HL-60 (cell line): ENCODE measurements at regions not wholly inside any gene's neighbourhood (a gene's known extent, or its start where the extent isn't known, plus 50 kb on each side); places are given as distances from the start of the nearest gene placed in this dataset.

Experiments used
- DNase-seq, 2 experiments: peaks; one replicate each; pipeline ENCODE4 v3.0.0-alpha.2; 2010 to 2020; ENCODE audit warnings: low read depth in 1 of 2, low spot score in 1 of 2
- H3K27ac ChIP-seq: fragments of 250-450 bp; sonication (Bioruptor Pico); replicated peaks from 2 replicates; pipeline ENCODE4 v1.5.1; 2020; ENCODE audit warnings: mild to moderate bottlenecking, moderate library complexity
- H3K27me3 ChIP-seq: fragments of 250-450 bp; sonication (Bioruptor Pico); 2 replicates; pipeline ENCODE4 v1.5.1; 2021; ENCODE audit warnings: mild to moderate bottlenecking, moderate library complexity; ENCODE audit not compliant: insufficient read depth, poor library complexity, severe bottlenecking
- H3K4me3 ChIP-seq: replicated peaks from 2 replicates; pipeline ENCODE4 v1.5.1; 2011; ENCODE audit warnings: mild to moderate bottlenecking, control low read depth, low read length; ENCODE audit not compliant: insufficient read depth
- CTCF ChIP-seq: IDR thresholded peaks from one replicate; pipeline ENCODE4 v1.5.1; 2011; ENCODE audit warnings: low read length, control low read depth, inconsistent platforms; ENCODE audit not compliant: insufficient read depth
- GABPA ChIP-seq: IDR thresholded peaks from 2 replicates; pipeline ENCODE4 v1.6.1; 2012; ENCODE audit warnings: low read depth
- POLR2AphosphoS5 ChIP-seq: IDR thresholded peaks from 2 replicates; pipeline ENCODE4 v1.6.1; 2012; ENCODE audit warnings: low read depth
- REST ChIP-seq: IDR thresholded peaks from 2 replicates; pipeline ENCODE4 v1.6.1; 2012; ENCODE audit warnings: low read depth; ENCODE audit not compliant: insufficient replicate concordance
- SPI1 ChIP-seq: IDR thresholded peaks from 2 replicates; pipeline ENCODE4 v1.6.1; 2012; ENCODE audit warnings: low read depth, mild to moderate bottlenecking, borderline replicate concordance

- H3K4me3 ChIP-seq = no peak overlapping the region
- no peak for DNase-seq
- no peaks in the 10 kb centered on the region for H3K27me3 ChIP-seq
- H3K27ac ChIP-seq = no peak overlapping the region
- TF ChIP-seq GABPA (no peak), CTCF (no peak), REST (no peak), POLR2AphosphoS5 (no peak), SPI1 (no peak)
Observed at GRCh38 chr16:59878479-59878878, 1144.4 kb upstream of the GOT2 start.

GRCh38 chr16:59864981-59865666 lies 1131.0 kb upstream of the GOT2 start:
- no peak overlapping the region for H3K27ac ChIP-seq
- no peak for DNase-seq
- TF ChIP-seq POLR2AphosphoS5 = no peak
- no peak for TF ChIP-seq SPI1
- TF ChIP-seq GABPA = no peak
- TF ChIP-seq REST = no peak
- TF ChIP-seq CTCF = no peak
- H3K4me3 ChIP-seq = no peak overlapping the region
- H3K27me3 ChIP-seq = no peaks in the 10 kb centered on the region

GRCh38 chr16:59859676-59860402 lies 1125.7 kb upstream of the GOT2 start:
- Histone ChIP-seq H3K4me3 (no peak overlapping the region), H3K27me3 (no peaks in the 10 kb centered on the region), H3K27ac (no peak overlapping the region)
- TF ChIP-seq REST (no peak), GABPA (no peak), CTCF (no peak), SPI1 (no peak), POLR2AphosphoS5 (no peak)
- DNase-seq = no peak
